Adrenal gland (tissue), 9 donors: ENCODE measurements at regions not wholly inside any gene's neighbourhood (a gene's known extent, or its start where the extent isn't known, plus 50 kb on each side); places are given as distances from the start of the nearest gene placed in this dataset.

Experiments used
- DNase-seq, 7 donors: peaks; one replicate each; pipeline ENCODE4 v3.0.0-alpha.2; 2019 to 2020
- H3K27ac ChIP-seq, 5 donors: fragments of 200-600 bp; sonication (generic) in 4 of 5; 1 replicate in 3 of 5; 2 replicates in 2 of 5; pipeline versions ENCODE4 v1.5.1 to v1.8.0; 2016 to 2020; ENCODE audit warnings: mild to moderate bottlenecking in 1 of 5
- H3K27me3 ChIP-seq: fragments of 200-600 bp; 2 replicates; pipeline ENCODE4 v1.8.0; 2021
- H3K36me3 ChIP-seq, 2 donors: fragments of 200-600 bp; replicated peaks in 1 of 2; 1 replicate in 1 of 2; 2 replicates in 1 of 2; pipeline versions ENCODE4 v1.5.1 to v1.8.0; 2018 to 2022
- H3K4me1 ChIP-seq, 2 donors: fragments of 200-600 bp; replicated peaks in 1 of 2; 1 replicate in 1 of 2; 2 replicates in 1 of 2; pipeline versions ENCODE4 v1.5.1 to v1.8.0; 2018 to 2021
- H3K4me3 ChIP-seq, 4 donors: fragments of 200-600 bp; sonication (generic) in 3 of 4; one replicate each; pipeline ENCODE4 v1.5.1; 2016 to 2018
- H3K9me3 ChIP-seq, 3 donors: fragments of 200-600 bp; sonication (generic) in 1 of 3; replicated peaks in 1 of 3; 1 replicate in 2 of 3; 2 replicates in 1 of 3; pipeline versions ENCODE4 v1.5.1 to v1.8.0; 2016 to 2021
- POLR2A ChIP-seq, 2 donors: fragments of 450-650 bp; IDR thresholded peaks; one replicate each; pipeline ENCODE4 v1.6.1; 2017; ENCODE audit warnings: antibody characterized with exemption in 2 of 2, mild to moderate bottlenecking in 2 of 2, moderate library complexity in 1 of 2
- WGBS, 4 donors: extraction: QIAGEN DNeasy Blood & Tissue Kit in 2 of 4; methylation state at CpG; one replicate each; pipeline versions ENCODE4 v1.1.5 to v1.1.7; 2013 to 2017; 5-methylcytosine and 5-hydroxymethylcytosine counted together
- intact Hi-C, 2 donors: fragments of 100-400 bp; cut with DNase I; formaldehyde crosslinking; loops; one replicate each; pipeline versions ENCODE4 v1.14.1 to v1.15.0; 2022 to 2023
- TF ChIP-seq, protein P1 (sequence below), 6 experiments: fragments of 450-650 bp in 4 of 6; fragments of 200-600 bp in 2 of 6; sonication (generic) in 1 of 6; IDR thresholded peaks; 1 replicate in 5 of 6; 2 replicates in 1 of 6; pipeline versions ENCODE4 v1.5.1 to v1.8.0; 2016 to 2021; ENCODE audit warnings: antibody characterized with exemption in 6 of 6, mild to moderate bottlenecking in 2 of 6, moderate library complexity in 1 of 6
- donor health status: healthy with polysubstance abuse.
- donor health status: Bipolar disorder and iron deficiency.
- donor health status: DM: yes; HTN: yes; CAD: no.
- donor health status: DM: no; HTN: no; CAD: no.
- donor health status: DM: no; HTN: no; CAD: no.

DNA sequence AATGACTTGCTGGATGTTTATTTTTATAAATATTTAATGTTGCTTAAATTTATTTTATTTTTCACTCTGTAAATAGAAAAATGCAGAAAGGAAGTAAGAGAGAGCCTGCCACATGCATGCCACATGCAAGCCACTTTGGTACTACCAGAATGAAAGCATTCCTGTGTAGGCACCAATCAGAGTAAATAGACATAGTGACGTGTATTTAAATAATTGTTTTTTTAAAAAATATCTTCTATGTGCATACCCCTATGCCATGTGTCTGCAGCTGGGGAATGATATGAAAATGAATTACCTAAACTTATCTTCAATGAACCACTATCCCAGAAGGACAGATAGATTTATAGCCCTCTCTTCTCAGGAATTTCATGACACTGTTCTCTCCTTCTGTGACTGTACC is 651.5 kb upstream of the RIOK2 start:
- no peaks in the 10 kb centered on the region for H3K27me3 ChIP-seq
- WGBS, 4 donors = 52 to 68% (median 60%) methylated on average over 1 of the region's 1 CpG
- H3K36me3 ChIP-seq = no peaks in the 10 kb centered on the region
- H3K4me3 ChIP-seq = no peak overlapping the region
- peaks cover 0 to 6% of the 10 kb centered on the region in 2 donors for H3K4me1 ChIP-seq
- TF ChIP-seq, protein P1, sequence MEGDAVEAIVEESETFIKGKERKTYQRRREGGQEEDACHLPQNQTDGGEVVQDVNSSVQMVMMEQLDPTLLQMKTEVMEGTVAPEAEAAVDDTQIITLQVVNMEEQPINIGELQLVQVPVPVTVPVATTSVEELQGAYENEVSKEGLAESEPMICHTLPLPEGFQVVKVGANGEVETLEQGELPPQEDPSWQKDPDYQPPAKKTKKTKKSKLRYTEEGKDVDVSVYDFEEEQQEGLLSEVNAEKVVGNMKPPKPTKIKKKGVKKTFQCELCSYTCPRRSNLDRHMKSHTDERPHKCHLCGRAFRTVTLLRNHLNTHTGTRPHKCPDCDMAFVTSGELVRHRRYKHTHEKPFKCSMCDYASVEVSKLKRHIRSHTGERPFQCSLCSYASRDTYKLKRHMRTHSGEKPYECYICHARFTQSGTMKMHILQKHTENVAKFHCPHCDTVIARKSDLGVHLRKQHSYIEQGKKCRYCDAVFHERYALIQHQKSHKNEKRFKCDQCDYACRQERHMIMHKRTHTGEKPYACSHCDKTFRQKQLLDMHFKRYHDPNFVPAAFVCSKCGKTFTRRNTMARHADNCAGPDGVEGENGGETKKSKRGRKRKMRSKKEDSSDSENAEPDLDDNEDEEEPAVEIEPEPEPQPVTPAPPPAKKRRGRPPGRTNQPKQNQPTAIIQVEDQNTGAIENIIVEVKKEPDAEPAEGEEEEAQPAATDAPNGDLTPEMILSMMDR (IDR thresholded peaks at IDR 0.05) = no peak
- TF ChIP-seq POLR2A (IDR thresholded peaks at IDR 0.05) = no peak
- DNase-seq = no peak
- H3K9me3 ChIP-seq = no peaks in the 10 kb centered on the region
- intact Hi-C loops = no loop called here
- no peak overlapping the region for H3K27ac ChIP-seq

DNA sequence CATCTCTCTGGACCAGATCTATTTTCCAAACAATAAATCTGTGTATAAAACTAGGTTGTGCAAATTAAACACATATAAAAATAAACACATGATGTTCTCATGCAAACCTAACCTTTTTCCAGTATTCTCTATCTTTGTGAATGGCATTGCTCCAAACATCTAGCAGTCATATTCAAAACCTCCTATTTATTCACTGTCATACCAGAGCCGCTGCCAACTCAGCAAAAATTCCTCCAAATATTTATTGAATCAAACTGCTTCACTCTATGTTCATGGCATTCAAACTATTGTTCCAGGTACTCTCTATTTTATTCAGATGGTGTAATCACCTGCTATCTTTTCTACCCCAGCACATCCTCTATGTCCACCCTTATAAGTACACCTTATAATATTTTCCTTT is 652.1 kb upstream of the RIOK2 start:
- intact Hi-C loops = no loop called here

DNA sequence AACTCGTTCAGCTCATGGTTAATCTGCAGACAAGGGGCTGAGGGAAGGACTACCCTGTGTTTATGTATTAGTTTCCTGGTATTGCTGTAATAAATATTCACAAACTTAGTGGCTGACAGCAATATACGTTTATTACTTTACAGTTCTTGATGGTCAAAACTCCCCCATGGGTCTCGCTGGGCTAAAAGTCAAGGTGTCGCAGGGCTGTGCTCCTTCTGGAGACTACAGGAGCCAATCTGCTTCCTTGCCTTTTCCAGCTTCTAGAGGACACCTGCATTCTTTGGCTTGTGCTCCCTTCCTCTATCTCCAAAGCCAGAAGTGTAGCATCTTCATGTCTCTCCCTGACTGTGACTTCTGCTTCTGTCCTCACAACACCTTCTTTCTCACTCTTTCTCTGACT is 653.8 kb upstream of the RIOK2 start:
- no peaks in the 10 kb centered on the region for H3K9me3 ChIP-seq
- DNase-seq = no peak
- 78 to 88% (median 82%) methylated on average over 4 of the region's 4 CpGs for WGBS, 4 donors
- no peaks in the 10 kb centered on the region for H3K27me3 ChIP-seq
- intact Hi-C loops = no loop called here
- TF ChIP-seq, protein P1 (IDR thresholded peaks at IDR 0.05) = no peak
- TF ChIP-seq POLR2A (IDR thresholded peaks at IDR 0.05) = no peak
- H3K4me1 ChIP-seq = peaks cover 0 to 6% of the 10 kb centered on the region in 2 donors
- H3K4me3 ChIP-seq = no peak overlapping the region
- no peak overlapping the region for H3K27ac ChIP-seq
- no peaks in the 10 kb centered on the region for H3K36me3 ChIP-seq

More for the DNA sequence above, 652.1 kb upstream of the RIOK2 start:
- TF ChIP-seq POLR2A (IDR thresholded peaks at IDR 0.05) = no peak
- TF ChIP-seq, protein P1 (IDR thresholded peaks at IDR 0.05) = no peak
- no peak for DNase-seq
- Histone ChIP-seq H3K4me1 (peaks cover 0 to 6% of the 10 kb centered on the region in 2 donors), H3K36me3 (no peaks in the 10 kb centered on the region), H3K27me3 (no peaks in the 10 kb centered on the region), H3K9me3 (no peaks in the 10 kb centered on the region), H3K27ac (no peak overlapping the region), H3K4me3 (no peak overlapping the region)
- WGBS, 4 donors = 84 to 97% (median 91%) methylated on average over 1 of the region's 1 CpG

DNA sequence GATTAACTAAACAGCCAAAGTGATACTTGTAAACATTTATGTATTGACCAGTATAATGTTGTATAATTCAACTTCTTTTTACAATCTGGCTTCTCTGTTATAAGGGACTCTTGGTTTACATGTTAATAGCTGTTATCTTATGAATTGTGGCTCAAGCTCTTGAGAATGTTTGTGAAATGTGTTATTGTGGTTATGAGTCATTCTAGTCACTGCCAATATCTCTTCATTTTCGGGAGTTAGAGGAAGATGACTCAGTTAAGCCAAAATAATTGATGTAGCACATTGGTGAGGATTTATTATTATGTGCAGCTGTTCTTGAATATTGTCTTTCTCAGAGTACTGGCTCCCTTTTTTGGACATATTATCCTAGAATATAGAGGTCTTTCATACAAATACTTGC is 655.2 kb upstream of the RIOK2 start:
- 0 to 5% (median 1%) methylated on average over 1 of the region's 1 CpG for WGBS, 4 donors
- Histone ChIP-seq H3K27me3 (no peaks in the 10 kb centered on the region), H3K4me3 (no peak overlapping the region), H3K4me1 (peaks cover 0 to 6% of the 10 kb centered on the region in 2 donors), H3K27ac (no peak overlapping the region), H3K9me3 (no peaks in the 10 kb centered on the region), H3K36me3 (no peaks in the 10 kb centered on the region)
- intact Hi-C loops = no loop called here
- DNase-seq = no peak
- no peak for TF ChIP-seq POLR2A (IDR thresholded peaks at IDR 0.05)
- TF ChIP-seq, protein P1 (IDR thresholded peaks at IDR 0.05) = no peak
